ENCODE measurements at regions not wholly inside any gene's neighbourhood (a gene's known extent, or its start where the extent isn't known, plus 50 kb on each side); places are given as distances from the start of the nearest gene placed in this dataset.

GRCh38 chr21:25822981-25823380 is 88.2 kb downstream of the GABPA start:
- DNase-seq (ENCODE audit: low read depth) = no peak

GRCh38 chr21:25826652-25827051 is 91.9 kb downstream of the GABPA start:
- peak; percentile 4 for DNase-seq (ENCODE audit: low read depth)

- DNase-seq (ENCODE audit: low read depth) = no peak
Observed at GRCh38 chr21:25827513-25827912, 92.7 kb downstream of the GABPA start.
